Superior temporal gyrus (tissue), 1 donor: ENCODE measurements at regions not wholly inside any gene's neighbourhood (a gene's known extent, or its start where the extent isn't known, plus 50 kb on each side); places are given as distances from the start of the nearest gene placed in this dataset.

Source experiments
- DNase-seq: peaks from one replicate; pipeline ENCODE4 v3.0.0-alpha.2; 2016; ENCODE audit errors: extremely low spot score

DNA sequence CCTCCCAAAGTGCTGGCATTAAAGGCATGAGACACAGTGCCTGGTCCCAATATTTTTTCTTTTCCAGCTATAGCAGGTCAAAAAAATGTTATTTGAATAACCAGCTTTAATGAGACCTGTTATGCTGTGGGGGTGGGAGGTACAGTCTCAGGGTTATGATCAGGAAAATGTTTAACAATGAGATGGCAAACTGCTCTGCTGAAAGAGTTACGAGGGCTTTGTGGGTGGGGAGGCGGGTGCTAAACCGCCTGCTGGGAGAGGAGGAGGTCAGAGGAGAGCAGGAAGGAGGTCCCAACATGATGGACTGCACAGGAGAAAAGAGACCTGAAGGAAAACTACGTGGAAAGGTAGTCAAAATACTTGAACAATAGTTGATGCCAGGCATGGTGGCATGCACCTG lies 126.0 kb upstream of the B3GALT2 start:
- DNase-seq: no peak

DNA sequence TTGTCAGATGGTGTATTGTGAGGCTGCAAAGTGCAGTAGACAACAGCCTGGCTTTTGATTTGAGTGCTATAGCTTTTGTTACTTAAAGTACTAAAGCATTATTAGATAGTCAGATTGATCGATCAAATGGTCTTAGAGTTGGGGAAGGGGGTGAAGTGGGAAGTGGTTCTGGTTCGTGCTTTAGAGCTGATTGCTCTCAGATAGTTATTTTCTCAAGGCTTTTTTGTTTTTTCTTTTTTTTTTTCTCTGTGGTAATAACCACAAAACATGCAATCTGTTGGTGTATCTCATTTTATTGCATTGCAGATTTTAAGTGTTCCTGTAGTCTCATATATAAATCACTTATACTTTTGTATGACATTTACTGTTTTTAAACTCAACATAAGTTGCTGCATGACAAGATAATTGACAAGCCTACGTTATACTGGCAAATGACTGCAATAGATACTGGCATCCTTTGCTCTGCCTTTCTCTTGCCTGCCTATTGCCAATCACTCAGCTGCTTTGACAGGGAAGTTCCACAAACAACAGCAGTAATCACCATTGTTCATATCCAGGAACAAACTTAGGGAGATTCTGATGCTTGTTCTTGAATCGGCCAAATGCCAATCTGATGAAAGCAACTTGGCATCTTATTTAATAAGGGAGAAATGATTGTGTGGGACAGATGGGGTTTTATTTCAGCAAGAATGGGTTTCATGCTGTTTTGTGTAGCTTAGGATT lies 125.0 kb upstream of the B3GALT2 start:
- DNase-seq: no peak

DNA sequence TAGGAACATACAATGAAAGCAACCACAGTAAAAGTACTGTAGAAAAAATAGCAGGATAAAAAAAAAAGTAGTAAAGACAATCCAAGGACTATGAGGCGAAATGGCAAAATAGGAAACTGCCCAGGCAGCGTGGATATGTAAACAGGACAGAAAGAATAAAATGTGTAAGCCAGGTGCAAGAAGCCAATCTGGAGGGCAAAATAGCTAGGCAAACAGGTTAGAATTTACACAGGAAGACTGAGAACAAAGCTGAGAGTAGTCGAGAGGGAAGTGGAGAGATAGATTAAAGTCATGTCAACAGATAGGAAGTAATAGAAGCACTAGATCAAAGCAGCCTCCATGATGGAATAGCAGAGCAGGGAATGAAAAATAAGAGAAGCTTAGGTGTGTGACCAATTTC lies 124.2 kb upstream of the B3GALT2 start:
- DNase-seq: no peak

GRCh38 chr1:193309936-193310475 lies 123.6 kb upstream of the B3GALT2 start:
- DNase-seq: no peak

GRCh38 chr1:193308438-193308837 lies 122.0 kb upstream of the B3GALT2 start:
- no peak for DNase-seq

- DNase-seq: no peak
These were observed 120.0 kb upstream of the B3GALT2 start for GRCh38 chr1:193306430-193306829.
